Ovary (tissue), 7 donors: ENCODE measurements at regions not wholly inside any gene's neighbourhood (a gene's known extent, or its start where the extent isn't known, plus 50 kb on each side); places are given as distances from the start of the nearest gene placed in this dataset.

Source experiments
- DNase-seq, 5 donors: peaks; one replicate each; pipeline ENCODE4 v3.0.0-alpha.2; 2019 to 2020
- H3K27ac ChIP-seq, 2 donors: fragments of 200-600 bp; one replicate each; pipeline versions ENCODE4 v1.5.1 to v1.8.0; 2019 to 2022
- H3K27me3 ChIP-seq: fragments of 200-600 bp; one replicate; pipeline ENCODE4 v1.8.0; 2022
- H3K36me3 ChIP-seq: fragments of 200-600 bp; sonication (generic); one replicate; pipeline ENCODE4 v1.5.1; 2019
- H3K4me1 ChIP-seq: one replicate; pipeline ENCODE4 v1.8.1; 2013; ENCODE audit warnings: mild to moderate bottlenecking, moderate library complexity; ENCODE audit not compliant: insufficient read depth
- H3K4me3 ChIP-seq: fragments of 200-600 bp; sonication (generic); one replicate; pipeline ENCODE4 v1.5.1; 2017
- H3K9me3 ChIP-seq, 2 donors: fragments of 200-600 bp in 1 of 2; sonication (generic) in 1 of 2; one replicate each; pipeline versions ENCODE4 v1.5.1 to v1.8.1; 2013 to 2019; ENCODE audit warnings: mild to moderate bottlenecking in 1 of 2, moderate library complexity in 1 of 2
- EP300 ChIP-seq: sonication (generic); formaldehyde crosslinking; IDR thresholded peaks from one replicate; pipeline ENCODE4 v1.6.1; 2017; ENCODE audit warnings: antibody characterized with exemption
- POLR2A ChIP-seq: fragments of 450-650 bp; IDR thresholded peaks from one replicate; pipeline ENCODE4 v1.6.1; 2017; ENCODE audit warnings: antibody characterized with exemption, mild to moderate bottlenecking, moderate library complexity
- WGBS, 3 donors: extraction: QIAGEN DNeasy Blood & Tissue Kit in 1 of 3; methylation state at CpG; one replicate each; pipeline versions ENCODE4 v1.1.5 to v1.1.7; 2013 to 2017; 5-methylcytosine and 5-hydroxymethylcytosine counted together
- intact Hi-C, 4 donors: fragments of 100-400 bp; cut with DNase I; formaldehyde crosslinking; loops; one replicate each; pipeline versions ENCODE4 v1.11.0 to v1.15.1; 2022 to 2023
- TF ChIP-seq, protein P1 (sequence below), 3 donors: fragments of 450-650 bp in 2 of 3; fragments of 200-600 bp in 1 of 3; IDR thresholded peaks; one replicate each; pipeline versions ENCODE4 v1.5.1 to v1.8.0; 2016 to 2022; ENCODE audit warnings: antibody characterized with exemption in 3 of 3, mild to moderate bottlenecking in 1 of 3
- donor health status: DM: no; HTN: no; CAD: no; lungs with moderate emphysema.
- donor health status: DM: no; HTN: no; CAD: no.
- donor health status: Bipolar disorder and iron deficiency.
- donor health status: DM: no; HTN: no; CAD: no.
- donor health status: DM: yes; HTN: yes; CAD: no.

DNA sequence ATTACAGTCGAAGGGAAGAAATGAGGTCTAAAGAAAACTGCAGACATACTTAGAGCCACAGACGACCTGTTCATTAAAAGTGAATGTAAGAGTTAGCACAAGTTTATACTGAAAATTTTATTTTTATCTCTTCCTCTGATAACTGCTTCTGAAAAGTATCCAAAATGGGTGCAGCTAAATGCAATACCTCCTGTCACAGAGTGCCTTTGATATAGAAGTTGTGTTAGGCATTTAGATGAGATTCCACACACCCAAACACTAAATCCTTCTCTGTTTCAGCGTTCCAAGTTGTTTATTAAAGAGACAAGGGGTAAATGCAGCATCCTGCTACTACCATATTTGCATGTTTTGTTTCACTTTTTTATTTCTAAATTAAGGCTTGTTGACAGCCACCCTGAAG lies 214.7 kb upstream of the TSHZ2 start:
- Histone ChIP-seq H3K27me3 (no peaks in the 10 kb centered on the region), H3K9me3 (no peaks in the 10 kb centered on the region), H3K4me3 (no peak overlapping the region), H3K36me3 (no peaks in the 10 kb centered on the region), H3K27ac (no peak overlapping the region), H3K4me1 (no peaks in the 10 kb centered on the region)
- intact Hi-C loops, result no loop called here
- WGBS, 3 donors, result 40 to 42% (median 41%) methylated on average over 3 of the region's 3 CpGs
- TF ChIP-seq POLR2A (no peak), EP300 (no peak)
- TF ChIP-seq, protein P1, sequence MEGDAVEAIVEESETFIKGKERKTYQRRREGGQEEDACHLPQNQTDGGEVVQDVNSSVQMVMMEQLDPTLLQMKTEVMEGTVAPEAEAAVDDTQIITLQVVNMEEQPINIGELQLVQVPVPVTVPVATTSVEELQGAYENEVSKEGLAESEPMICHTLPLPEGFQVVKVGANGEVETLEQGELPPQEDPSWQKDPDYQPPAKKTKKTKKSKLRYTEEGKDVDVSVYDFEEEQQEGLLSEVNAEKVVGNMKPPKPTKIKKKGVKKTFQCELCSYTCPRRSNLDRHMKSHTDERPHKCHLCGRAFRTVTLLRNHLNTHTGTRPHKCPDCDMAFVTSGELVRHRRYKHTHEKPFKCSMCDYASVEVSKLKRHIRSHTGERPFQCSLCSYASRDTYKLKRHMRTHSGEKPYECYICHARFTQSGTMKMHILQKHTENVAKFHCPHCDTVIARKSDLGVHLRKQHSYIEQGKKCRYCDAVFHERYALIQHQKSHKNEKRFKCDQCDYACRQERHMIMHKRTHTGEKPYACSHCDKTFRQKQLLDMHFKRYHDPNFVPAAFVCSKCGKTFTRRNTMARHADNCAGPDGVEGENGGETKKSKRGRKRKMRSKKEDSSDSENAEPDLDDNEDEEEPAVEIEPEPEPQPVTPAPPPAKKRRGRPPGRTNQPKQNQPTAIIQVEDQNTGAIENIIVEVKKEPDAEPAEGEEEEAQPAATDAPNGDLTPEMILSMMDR (IDR thresholded peaks at IDR 0.05), result no peak
- no peak for DNase-seq

GRCh38 chr20:52755744-52756143 lies 216.4 kb upstream of the TSHZ2 start:
- DNase-seq, result no peak
- Histone ChIP-seq H3K27ac (no peak overlapping the region), H3K4me3 (no peak overlapping the region), H3K36me3 (no peaks in the 10 kb centered on the region), H3K9me3 (no peaks in the 10 kb centered on the region), H3K4me1 (no peaks in the 10 kb centered on the region), H3K27me3 (no peaks in the 10 kb centered on the region)
- TF ChIP-seq EP300, result no peak
- 41 to 47% (median 46%) methylated on average over 1 of the region's 1 CpG for WGBS, 3 donors
- intact Hi-C loops, result no loop called here

DNA sequence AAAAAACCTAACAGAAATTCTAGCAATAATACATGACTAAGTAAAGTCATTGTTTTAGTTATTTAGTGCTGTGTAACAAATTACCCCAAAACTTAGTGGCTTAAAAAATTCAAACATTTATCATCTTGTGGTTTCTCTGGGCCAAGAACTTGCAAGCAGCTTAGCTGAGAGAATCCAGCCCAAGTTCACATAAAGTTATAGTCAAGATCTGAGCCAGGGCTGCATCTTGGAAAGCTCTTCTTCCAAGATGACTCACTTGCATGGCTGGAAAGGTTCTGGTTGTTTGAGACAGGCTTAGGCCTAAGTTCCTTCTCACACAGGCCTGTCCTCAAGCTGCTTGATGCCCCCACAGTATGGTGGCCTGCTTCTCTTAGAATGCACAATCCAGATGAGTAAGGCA lies 217.8 kb upstream of the TSHZ2 start:
- intact Hi-C loops, result no loop called here
- no peak for DNase-seq
- no peak for TF ChIP-seq POLR2A
- TF ChIP-seq, protein P1 (IDR thresholded peaks at IDR 0.05), result no peak
- no peak for TF ChIP-seq EP300

DNA sequence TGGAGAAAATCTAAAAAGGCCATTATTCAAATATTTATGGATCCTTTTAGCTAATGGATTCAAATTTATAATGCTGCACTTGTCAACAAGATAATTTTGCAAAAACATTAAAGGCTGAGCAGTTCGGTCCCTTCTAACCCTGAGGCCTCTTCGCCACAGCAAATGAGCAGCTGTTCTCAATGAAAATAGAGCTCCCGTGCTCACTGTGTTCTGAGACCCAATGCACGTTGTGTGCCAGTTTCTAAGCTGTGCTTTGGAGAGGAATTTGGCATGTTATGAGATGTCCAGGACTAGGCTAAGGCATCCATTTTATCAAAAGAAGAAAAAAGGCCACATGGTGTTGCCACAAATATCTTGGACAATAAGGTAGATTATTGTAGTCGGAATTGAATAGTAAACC lies 220.1 kb upstream of the TSHZ2 start:
- intact Hi-C loops, result no loop called here
- TF ChIP-seq POLR2A (no peak), EP300 (no peak)
- TF ChIP-seq, protein P1 (IDR thresholded peaks at IDR 0.05), result no peak
- no peak for DNase-seq
- no peak overlapping the region for H3K27ac ChIP-seq
- no peaks in the 10 kb centered on the region for H3K9me3 ChIP-seq
- no peaks in the 10 kb centered on the region for H3K27me3 ChIP-seq
- no peak overlapping the region for H3K4me3 ChIP-seq
- WGBS, 3 donors, result 43 to 56% (median 44%) methylated on average over 5 of the region's 5 CpGs
- no peaks in the 10 kb centered on the region for H3K36me3 ChIP-seq
- H3K4me1 ChIP-seq, result no peaks in the 10 kb centered on the region

More for the DNA sequence above, 217.8 kb upstream of the TSHZ2 start:
- Histone ChIP-seq H3K36me3 (no peaks in the 10 kb centered on the region), H3K27me3 (no peaks in the 10 kb centered on the region), H3K27ac (no peak overlapping the region), H3K4me3 (no peak overlapping the region), H3K9me3 (no peaks in the 10 kb centered on the region), H3K4me1 (no peaks in the 10 kb centered on the region)

DNA sequence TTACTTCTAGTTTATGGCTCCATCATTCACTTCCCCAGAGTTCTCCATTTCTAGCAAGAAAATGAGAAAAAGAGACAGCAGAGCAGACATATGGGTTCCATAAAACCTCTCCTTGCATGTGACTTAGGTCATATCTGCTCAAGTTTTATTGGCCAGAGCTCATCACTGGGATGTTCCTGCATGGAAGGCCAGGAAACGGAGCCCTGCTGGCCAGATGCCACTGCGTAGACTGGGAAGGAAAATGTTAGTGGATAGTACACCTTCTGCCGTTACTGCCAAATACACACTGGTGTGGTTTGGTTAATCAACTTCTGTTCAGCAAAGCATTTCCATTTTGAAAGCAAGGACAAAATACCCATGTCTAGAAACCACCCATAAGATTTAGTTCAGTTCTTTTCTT lies 220.6 kb upstream of the TSHZ2 start:
- TF ChIP-seq, protein P1 (IDR thresholded peaks at IDR 0.05), result no peak
- Histone ChIP-seq H3K36me3 (no peaks in the 10 kb centered on the region), H3K27me3 (no peaks in the 10 kb centered on the region), H3K4me3 (no peak overlapping the region), H3K4me1 (no peaks in the 10 kb centered on the region), H3K27ac (no peak overlapping the region), H3K9me3 (no peaks in the 10 kb centered on the region)
- DNase-seq, result no peak
- intact Hi-C loops, result no loop called here
- WGBS, 3 donors, result 69 to 73% (median 71%) methylated on average over 3 of the region's 3 CpGs
